GM12875 (cell line): ENCODE measurements at regions not wholly inside any gene's neighbourhood (a gene's known extent, or its start where the extent isn't known, plus 50 kb on each side); places are given as distances from the start of the nearest gene placed in this dataset.

Source experiments
- H3K4me3 ChIP-seq: one replicate; pipeline ENCODE4 v1.5.1; 2011; ENCODE audit warnings: low read depth, low read length, control low read depth
- TF ChIP-seq, protein P1 (sequence below): IDR thresholded peaks from 2 replicates; pipeline ENCODE4 v1.5.1; 2011; ENCODE audit warnings: low read depth, mild to moderate bottlenecking, control low read depth, inconsistent platforms, low read length, moderate library complexity, borderline replicate concordance; ENCODE audit not compliant: insufficient read depth

DNA sequence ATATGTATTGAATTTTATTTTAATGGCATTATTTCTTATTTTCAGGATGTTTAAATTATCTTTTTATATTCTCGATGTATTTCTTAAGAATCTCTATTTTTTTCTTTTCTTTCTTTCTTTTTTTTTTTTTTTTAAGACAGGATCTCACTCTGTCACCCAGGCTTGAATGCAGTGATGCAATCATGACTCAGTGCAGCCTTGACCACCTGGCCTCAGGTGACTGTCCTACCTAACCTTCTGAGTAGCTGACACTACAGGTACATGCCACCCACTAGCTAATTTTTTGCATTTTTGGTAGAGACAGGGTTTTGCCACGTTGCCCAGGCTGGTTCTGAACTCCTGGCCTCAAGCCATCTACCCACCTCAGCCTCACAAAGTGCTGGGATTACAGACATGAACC, 143.8 kb upstream of the LAMA2 start:
- H3K4me3 ChIP-seq: no peak overlapping the region
- TF ChIP-seq, protein P1, sequence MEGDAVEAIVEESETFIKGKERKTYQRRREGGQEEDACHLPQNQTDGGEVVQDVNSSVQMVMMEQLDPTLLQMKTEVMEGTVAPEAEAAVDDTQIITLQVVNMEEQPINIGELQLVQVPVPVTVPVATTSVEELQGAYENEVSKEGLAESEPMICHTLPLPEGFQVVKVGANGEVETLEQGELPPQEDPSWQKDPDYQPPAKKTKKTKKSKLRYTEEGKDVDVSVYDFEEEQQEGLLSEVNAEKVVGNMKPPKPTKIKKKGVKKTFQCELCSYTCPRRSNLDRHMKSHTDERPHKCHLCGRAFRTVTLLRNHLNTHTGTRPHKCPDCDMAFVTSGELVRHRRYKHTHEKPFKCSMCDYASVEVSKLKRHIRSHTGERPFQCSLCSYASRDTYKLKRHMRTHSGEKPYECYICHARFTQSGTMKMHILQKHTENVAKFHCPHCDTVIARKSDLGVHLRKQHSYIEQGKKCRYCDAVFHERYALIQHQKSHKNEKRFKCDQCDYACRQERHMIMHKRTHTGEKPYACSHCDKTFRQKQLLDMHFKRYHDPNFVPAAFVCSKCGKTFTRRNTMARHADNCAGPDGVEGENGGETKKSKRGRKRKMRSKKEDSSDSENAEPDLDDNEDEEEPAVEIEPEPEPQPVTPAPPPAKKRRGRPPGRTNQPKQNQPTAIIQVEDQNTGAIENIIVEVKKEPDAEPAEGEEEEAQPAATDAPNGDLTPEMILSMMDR: no peak

GRCh38 chr6:128738112-128738511, 144.8 kb upstream of the LAMA2 start:
- no peak overlapping the region for H3K4me3 ChIP-seq
- TF ChIP-seq, protein P1: no peak

DNA sequence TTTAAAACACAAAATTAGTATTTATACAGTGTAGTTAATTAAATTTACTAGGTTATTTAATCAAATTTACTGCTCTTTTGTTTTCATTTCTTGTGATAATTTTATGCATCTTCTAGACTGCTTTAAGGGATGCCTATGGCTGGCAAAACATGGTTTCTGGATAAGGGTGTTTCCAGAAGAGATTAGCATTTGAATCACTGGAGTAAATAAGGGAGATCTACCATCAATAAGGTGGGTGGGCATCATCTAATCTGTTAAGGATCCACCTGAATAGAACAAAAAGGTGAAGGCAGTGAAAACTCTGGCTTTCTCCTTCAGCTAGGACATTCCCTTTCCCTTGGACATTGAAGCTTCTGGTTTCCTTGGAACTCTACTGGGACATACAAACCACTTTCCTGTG, 146.2 kb upstream of the LAMA2 start:
- TF ChIP-seq, protein P1: no peak
- H3K4me3 ChIP-seq: no peak overlapping the region

DNA sequence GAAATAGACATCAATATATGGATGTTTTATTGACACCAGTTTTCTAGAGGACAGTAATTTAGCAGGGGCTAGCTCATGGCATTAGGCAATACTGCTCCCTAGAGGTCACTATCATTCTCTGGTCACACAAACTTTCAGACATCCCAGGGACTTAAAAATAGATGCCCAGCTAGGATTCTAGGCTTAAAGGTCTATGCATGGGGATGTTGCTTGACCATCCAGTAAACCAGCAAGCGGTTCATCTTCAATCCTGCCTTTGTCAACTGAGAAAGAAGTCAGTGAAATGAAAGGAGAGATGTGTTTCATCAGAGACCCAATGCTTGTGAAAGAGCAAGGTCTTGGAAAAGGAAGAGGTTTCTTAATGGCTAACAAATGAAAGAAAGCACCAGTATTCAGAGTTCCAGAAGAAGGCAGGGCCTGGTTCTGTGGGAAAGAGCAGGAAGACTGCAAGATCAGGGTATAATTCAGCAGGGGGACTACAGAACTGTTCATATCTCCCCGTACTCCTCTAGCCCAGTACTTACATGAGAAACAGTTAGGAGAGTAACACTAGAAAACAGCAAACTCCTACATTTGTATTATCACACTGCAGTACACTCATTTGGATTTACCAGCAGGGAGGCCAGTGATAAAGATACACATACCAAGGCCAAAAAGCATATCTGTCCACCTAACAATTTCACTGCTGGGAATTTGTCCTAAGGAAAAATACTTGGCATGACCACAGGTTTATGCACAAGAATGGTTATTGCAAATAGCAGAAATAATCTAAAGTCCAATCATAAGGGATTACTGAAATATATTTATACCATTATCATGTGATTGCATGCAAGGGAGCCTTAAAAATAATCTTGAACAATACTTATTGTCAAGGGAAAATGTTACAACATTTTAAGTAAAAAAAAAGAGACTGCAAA, 151.4 kb upstream of the LAMA2 start:
- TF ChIP-seq, protein P1: peak; percentile 29; the same call in 1 of the 2 replicates
- H3K4me3 ChIP-seq: no peak overlapping the region

DNA sequence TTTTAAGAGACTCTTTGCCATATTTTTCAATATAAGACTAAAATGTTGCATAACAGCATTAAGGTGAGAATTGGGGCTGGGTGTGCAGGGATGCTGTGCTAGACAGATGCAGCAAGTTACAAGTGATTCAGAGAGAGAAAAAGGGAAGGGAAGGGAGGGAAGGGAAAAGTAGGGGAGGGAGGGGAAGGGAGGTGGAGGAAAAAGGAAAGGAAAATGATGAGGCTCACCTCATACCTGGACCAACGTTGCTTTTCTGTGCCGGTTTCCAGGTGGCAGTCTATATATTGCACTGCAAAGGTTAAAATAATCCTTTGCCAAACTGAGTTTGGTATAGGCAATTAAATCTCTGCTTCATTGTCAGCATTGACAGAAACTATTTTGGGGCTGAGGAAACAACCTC, 155.4 kb upstream of the LAMA2 start:
- TF ChIP-seq, protein P1: no peak
- H3K4me3 ChIP-seq: no peak overlapping the region

DNA sequence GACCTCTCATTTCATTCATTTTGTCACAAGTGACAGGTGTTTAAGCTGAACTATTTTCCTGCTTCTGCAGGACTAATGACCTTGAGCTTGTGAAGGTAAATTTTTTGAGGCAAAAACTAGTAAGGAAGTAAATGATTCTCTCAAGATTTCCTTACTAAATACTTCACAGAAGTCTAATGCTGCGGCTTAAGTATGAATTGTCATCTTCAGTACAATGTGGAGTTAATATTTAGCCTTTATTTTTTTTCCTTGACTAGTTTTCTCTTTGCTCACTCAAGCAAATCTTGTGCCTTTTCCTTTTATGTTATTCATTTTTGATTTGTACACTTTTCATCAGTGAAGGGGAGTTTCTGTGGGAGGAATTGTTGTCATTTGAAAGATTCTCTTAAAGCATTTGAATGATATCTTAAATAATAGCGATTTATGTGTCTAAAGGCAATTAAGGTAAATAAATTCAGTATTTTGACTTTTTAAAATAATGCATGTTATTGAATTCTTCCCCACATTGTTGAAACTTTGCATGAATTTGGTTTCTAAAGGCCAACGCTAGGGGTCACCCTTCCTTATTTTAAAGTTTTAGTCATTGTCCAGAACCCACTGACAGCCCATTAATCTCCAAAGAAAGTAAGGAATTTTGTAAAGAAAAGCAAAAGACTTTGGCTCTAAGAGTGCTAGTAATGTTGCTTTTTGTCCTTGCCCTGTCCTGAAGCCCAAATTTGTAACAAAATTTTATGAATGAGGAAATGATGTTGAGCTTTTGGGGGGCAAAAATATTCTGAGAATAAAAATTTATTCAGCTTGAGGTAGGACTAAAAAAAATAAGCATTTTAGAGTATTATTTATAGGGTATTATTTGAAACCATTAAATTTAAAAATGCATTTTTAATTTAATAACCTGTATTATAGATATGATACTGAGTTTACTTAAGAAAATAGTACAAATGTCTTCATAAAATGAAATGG, 157.4 kb upstream of the LAMA2 start:
- TF ChIP-seq, protein P1: peak; percentile 44; the same call in 1 of the 2 replicates
- no peak overlapping the region for H3K4me3 ChIP-seq

- TF ChIP-seq, protein P1: no peak
- H3K4me3 ChIP-seq: no peak overlapping the region
Observed at GRCh38 chr6:128724738-128725137, 158.2 kb upstream of the LAMA2 start.
